HG03571 (cell line): ENCODE measurements at regions not wholly inside any gene's neighbourhood (a gene's known extent, or its start where the extent isn't known, plus 50 kb on each side); places are given as distances from the start of the nearest gene placed in this dataset.

Experiments
- ATAC-seq: cut with Tn5 transposase; IDR thresholded peaks from one replicate; pipeline ENCODE4 v1.9.1; 2021; ENCODE audit not compliant: unreplicated experiment

DNA sequence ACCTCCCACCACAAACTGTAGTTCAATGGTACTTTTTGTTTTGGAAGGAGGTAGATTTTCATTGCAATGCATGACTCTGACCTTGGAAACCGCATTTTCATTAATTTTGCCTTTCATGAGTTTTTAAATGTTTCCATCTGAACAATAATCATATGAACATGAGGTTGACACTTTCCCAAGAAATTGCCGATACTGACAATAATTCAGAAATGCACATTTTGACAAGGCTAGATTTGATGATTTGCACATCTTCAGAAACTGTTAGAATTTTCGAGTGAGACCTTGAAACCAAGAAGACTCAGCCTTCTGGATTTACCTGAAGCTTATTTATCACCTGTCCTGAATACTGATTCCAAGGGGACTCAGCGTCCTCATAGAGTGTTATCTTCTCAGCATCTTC is 93.8 kb upstream of the NTRK2 start:
- no peak for ATAC-seq

DNA sequence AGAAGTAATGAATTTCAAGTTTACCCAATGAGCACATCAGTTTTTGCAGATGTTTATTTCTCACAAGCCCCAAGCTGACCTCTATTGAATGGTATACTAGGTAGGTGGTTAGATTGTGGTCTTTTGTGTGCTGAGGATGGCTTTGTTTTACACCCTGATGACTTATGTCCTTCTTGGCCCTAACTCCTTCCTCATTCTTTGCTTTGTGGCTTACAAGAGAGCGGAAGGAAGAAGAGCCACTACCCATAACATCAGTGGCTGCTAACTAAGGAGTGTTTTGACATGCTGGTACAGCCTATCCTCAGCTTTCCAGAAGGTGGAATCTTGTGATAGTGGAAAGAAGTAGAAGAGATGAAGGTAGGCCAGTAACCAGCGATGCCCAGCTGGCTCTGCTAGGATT is 85.7 kb upstream of the NTRK2 start:
- ATAC-seq = no peak

DNA sequence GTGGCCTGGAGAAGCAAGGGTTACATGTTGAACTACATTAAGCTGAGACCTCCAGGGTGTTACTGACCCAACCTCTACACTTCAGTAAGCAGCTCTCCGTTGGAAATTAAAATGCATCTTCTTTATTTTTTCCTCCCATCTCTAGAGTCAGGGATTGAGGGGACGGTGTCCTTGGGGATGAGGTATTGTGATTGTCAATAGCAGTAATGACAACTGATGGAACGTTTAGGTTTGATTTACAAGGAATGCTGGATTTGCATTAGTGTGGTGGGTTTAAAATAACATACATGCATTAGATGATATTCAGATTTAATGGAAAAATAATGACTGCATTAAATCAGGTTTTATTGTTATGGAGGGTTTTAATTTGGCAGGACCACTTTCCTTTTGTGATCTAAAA is 82.9 kb upstream of the NTRK2 start:
- no peak for ATAC-seq

DNA sequence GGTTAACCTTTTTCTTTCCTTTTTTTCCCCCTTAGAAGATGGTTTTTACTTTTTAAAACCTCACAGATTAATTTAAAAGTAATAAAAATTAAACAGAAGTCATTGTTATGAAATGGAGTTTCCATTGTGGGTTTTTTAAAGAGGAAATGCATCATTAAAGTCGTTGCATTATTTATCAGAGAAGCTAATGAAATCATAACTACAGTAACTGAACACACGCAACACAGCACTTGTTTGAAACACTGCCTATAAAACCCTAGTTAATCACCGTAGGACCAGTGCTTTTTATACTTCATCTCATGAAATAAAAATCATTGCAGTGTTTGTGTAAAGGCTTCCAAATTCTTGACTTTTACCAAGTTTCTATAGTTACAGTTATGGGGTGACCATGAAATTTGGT is 82.4 kb upstream of the NTRK2 start:
- ATAC-seq = no peak

DNA sequence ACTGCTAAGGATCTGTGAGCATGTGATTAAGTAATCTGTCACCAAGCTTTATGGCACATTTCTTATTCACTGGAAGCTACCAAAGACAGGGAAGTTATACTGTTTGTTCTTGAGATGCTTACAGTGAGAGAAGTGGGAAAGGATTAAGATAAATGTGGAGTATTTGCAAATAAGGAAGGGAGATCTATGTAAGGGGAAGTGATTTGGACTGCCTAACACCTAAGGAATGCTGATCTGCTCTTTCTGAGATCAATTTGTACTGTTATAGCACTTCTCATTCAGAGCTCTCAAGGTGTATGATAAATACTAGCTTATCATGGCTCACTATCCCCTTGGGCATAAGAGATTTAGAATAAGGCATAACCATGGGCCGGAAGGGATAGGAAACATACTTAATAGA is 80.0 kb upstream of the NTRK2 start:
- no peak for ATAC-seq

DNA sequence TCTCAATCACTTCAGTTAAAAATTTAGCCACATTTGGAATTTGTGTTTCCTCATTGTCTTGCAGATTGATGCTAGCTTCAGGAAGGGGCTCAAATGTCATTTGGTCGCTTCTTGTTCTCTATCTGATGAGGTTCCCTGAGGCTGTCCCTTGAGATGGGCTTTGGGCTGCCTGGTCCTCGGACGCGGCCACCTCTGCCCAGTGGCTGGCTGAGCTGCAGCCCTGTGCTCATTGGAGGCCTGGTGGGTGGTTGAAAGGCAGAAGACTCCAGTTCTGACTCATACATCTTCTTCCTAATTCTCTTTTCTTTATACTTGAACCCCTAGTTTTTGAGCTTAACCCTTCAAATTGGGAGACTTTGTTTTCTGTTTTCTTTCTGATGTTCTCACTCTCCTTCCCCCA is 78.8 kb upstream of the NTRK2 start:
- no peak for ATAC-seq

DNA sequence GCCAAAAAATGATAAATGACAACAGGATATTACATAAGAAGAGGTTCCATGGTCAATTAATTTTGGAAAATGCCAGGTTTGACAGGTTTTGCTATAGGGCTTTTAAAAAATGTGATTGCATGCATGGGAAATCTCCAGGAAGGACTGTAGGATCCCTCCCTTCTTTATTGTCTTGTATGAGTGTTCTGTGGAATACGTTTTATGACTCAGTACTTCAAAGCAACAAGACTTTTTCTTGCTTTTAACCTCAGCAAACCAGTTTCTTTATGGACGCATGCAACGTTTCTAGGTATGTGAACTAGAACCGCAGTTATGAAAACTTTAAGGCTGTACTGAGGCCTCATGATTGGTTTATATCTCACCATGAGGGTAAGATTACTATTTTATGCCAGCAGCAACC is 76.6 kb upstream of the NTRK2 start:
- no peak for ATAC-seq

DNA sequence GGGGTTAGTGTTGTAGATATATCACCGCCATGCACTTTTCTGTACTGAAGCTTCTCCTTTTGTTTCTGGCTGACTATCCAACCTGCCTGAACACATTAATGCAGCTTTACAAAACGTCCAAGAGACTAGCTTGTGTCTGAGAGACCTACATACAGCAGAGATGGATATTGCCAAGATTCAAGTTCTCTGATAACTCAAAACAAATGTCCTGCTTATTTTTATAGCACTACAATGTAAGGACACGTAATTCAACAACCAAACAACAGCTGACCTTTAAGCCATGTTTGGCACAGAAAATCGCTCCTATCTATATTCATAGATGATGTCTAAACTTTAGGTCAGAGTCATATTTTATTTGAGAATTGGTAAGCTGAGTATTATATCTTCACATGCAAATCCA is 76.2 kb upstream of the NTRK2 start:
- no peak for ATAC-seq

DNA sequence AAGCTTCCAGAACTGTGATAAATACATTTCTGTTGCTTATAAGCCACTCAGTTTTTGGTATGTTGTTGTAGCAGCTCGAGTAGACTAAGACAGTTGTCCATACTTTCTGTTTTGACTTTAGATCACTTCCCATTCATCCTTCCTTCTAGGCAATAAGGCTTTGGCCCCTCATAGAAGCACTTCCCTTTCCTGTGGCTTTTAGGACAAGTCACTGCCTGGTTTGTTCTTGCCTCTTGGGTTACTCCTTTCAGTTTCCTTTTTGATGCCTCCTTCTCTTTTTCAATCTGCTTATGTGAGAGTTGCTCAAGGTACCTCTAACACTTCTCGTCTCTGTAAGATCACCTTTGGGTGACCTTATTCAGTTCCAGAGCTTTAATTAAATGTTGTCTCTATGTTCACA is 72.4 kb upstream of the NTRK2 start:
- peak; percentile 84 for ATAC-seq

DNA sequence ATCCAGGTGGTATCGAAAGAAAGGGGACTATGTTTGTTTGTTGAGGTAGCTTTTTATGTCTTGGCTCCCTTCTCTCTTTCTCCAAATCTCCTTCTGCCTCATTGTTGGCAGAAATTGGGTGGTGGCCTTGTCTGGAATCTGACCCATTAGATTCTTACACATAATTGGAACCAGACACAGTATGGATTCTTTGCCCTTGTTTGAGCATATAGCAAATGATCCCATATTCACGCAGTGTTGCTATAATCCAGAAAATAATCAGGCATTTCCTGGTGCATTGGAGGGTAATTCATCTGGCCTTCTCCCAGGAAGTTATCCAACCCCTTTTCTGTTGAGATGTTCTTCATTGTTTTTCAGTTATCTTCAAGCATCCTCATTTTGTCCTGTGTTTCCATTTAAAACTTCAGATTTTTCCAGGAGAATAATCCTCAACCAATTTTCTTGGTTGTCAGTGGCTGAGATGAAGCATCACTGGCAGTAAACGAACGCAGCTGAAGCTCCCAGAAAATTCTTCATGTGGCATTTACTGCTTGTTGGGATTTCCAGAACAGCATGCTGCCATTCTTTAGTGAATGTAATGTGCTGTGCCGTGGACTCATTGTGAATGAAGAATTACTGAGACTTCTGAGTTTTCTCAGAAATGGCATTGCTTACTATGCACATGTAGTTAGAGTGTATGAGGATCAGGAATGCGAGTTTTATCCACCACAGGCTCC is 70.5 kb upstream of the NTRK2 start:
- no peak for ATAC-seq

DNA sequence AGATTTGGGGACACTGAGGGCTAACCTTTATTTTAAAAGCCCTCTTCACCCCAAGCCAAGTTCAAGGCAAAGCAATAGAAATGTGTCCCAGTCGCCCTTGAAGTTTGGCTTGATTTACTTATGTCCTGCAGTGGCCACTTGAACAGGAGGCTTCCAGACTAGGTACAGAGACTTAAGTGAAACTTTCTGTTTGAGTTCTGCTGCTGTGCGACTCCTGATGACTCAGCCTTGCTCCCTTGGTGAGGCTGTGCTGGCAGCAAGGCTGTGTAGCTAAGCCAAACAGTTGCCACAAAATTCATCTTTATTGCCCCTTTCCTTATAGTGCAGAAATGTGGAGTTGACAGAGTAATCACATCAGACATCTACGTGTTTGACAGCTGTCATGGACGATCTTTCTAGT is 68.8 kb upstream of the NTRK2 start:
- no peak for ATAC-seq

DNA sequence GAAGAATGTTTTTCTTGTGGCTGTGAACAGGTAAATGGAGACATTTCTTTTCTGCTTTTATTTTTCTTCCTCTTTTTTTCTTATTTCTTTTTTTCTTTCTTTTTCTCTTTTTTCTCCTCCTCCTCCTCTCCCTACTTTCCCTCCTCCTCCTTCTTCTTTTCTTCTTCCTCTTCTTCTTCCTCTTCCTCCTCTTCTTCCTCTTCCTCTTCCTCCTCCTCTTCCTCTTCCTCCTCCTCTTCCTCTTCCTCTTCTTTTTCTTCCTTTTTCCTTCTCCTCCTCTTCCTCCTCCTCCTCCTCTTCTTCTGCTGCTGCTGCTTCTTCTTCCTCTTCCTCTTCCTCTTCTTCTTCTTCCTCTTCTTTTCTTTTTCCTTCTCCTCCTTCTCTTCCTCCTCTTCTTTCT is 65.3 kb upstream of the NTRK2 start:
- no peak for ATAC-seq

DNA sequence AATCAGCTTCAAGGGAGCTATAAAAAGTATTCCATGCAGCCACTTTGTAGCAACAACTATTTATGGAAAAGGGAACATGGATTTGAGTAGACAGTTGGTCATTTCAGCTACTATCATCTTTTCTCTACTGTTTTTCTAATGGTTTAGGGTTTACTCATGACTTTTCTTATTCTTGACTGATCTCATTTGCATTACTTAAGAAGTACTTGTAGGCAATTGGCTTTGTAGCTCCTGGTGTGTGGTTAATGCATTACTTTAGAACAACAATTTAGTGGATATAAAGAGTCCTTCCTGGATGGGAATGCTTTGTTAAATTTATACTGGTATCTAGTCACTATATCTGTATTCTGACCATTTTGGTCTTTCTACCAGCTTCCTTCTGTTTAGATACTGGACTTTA is 59.8 kb upstream of the NTRK2 start:
- ATAC-seq = no peak

DNA sequence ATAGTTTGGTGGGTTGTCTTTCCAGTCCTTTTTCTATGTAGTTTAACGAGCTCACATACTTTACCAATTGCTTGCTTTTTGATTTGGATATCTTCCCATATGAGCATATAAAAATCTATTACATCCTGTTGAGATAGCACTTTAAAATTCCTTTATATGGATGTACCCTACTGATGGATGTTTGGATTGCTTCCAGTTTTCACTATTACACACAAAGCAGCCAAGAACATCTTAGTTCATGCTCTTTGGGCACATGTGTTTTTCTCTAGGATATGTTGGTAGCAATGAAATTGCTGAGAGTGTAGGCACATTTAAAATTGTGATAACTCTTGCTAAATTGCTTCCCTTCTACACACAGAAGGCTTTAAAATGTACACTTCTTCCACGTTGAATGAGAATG is 56.1 kb upstream of the NTRK2 start:
- ATAC-seq = no peak

DNA sequence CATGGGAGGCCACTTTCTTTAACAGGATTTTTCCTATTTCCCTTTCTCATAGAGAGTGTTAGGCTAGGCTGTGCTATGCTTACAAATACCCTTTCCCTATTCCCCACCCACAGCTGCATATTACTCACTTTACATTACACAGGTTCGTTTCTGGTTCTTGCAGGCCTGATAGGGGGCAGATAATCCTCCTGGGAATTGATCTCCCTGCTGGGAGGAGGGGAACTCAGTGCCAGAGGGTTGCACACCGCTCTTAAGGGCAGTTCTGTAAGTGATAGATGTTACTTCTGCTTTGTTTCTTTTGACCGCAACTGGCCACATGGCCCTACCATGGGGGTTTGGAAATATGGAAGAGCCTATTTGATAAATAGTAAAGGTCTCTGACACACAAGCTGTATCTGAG is 54.0 kb upstream of the NTRK2 start:
- ATAC-seq = no peak

DNA sequence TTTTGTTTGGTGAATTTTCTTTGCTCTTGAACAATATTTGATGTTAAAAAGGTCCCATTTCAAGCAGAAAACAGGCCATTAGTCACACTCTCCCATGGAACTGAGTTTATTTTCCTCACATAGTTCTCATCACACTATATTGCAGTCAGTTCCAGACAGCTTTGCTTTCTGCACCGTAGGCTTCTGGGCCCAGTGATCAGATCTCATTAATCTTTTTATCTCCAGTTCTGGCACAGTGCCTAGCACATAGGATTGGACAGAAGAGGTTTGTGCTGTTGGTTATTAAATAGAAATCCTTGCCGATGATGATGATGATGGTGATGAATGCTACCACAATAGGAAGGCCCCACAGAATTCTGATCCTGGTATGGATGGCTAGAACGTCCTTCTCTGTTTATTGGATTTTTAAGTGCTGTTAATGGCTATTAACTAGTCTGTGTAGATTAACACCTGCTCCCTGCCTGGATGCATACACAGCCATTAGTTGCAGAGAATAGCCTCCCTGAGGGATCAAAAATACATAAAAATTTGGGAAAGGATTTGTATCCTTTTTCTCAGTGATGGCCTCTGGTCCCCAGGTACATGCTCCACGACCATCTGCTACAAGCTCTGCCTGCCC is 52.0 kb upstream of the NTRK2 start:
- no peak for ATAC-seq
